KMS-11 (cell line): ENCODE measurements at regions not wholly inside any gene's neighbourhood (a gene's known extent, or its start where the extent isn't known, plus 50 kb on each side); places are given as distances from the start of the nearest gene placed in this dataset.

Experiments used
- H2AFZ ChIP-seq: fragments of 200-600 bp; sonication (generic); 2 replicates; pipeline ENCODE4 v1.6.1; 2016; ENCODE audit warnings: antibody characterized with exemption, mixed run types, low read depth
- H3K27ac ChIP-seq: fragments of 200-600 bp; sonication (generic); 2 replicates; pipeline ENCODE4 v1.6.1; 2016; ENCODE audit warnings: mild to moderate bottlenecking, mixed run types
- H3K27me3 ChIP-seq: fragments of 200-600 bp; sonication (generic); 2 replicates; pipeline ENCODE4 v1.6.1; 2017; ENCODE audit warnings: mild to moderate bottlenecking, low read depth, mixed run types, moderate library complexity; ENCODE audit not compliant: insufficient read depth
- H3K36me3 ChIP-seq: fragments of 200-600 bp; sonication (generic); 2 replicates; pipeline ENCODE4 v1.6.1; 2017; ENCODE audit warnings: mild to moderate bottlenecking, mixed run types; ENCODE audit not compliant: insufficient read depth
- H3K4me1 ChIP-seq: fragments of 200-600 bp; sonication (generic); 2 replicates; pipeline ENCODE4 v1.6.1; 2016; ENCODE audit warnings: mild to moderate bottlenecking, low read depth, mixed run types; ENCODE audit not compliant: poor library complexity, severe bottlenecking
- H3K4me2 ChIP-seq: fragments of 200-600 bp; sonication (generic); 2 replicates; pipeline ENCODE4 v1.7.0; 2016; ENCODE audit warnings: mild to moderate bottlenecking, mixed run types
- H3K4me3 ChIP-seq: fragments of 200-600 bp; sonication (generic); IDR thresholded peaks from 2 replicates; pipeline ENCODE4 v1.6.1; 2017; ENCODE audit warnings: low read depth, low read length, mixed read lengths; ENCODE audit not compliant: insufficient read depth
- H3K79me2 ChIP-seq: fragments of 200-600 bp; sonication (generic); 2 replicates; pipeline ENCODE4 v1.6.1; 2016; ENCODE audit warnings: low read depth, mixed run types; ENCODE audit not compliant: insufficient read depth
- H3K9ac ChIP-seq: fragments of 200-600 bp; sonication (generic); 2 replicates; pipeline ENCODE4 v1.6.1; 2016; ENCODE audit warnings: mild to moderate bottlenecking, mixed run types
- H4K20me1 ChIP-seq: fragments of 200-600 bp; sonication (generic); 2 replicates; pipeline ENCODE4 v1.6.1; 2016; ENCODE audit warnings: mild to moderate bottlenecking, mixed run types; ENCODE audit not compliant: insufficient read depth
- TF ChIP-seq, protein P1 (sequence below): fragments of 200-600 bp; sonication (generic); conservative IDR thresholded peaks from 2 replicates; pipeline ENCODE4 v1.6.1; 2017; ENCODE audit warnings: low read depth, mild to moderate bottlenecking, antibody characterized with exemption, low read length, moderate library complexity, mixed read lengths

DNA sequence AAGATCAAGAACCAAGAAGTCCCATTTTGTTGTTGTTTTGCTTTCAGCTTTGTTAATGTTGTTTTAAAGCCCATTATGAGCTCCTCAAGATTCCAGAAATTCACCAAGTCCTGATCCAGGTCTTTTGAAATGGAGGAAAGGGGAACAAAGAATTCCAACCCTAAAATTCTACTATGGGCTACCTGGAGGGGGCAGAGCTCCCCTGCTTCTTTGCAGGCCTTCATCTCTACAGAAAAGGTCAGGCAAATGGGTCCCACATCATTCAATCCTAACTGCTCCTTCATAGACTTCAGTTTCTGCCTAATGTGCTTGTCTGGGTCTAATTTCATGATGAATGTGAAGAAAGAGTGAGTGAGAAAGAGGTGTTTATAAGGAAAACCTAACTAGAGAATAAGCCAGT lies 375.5 kb downstream of the TOX3 start:
- TF ChIP-seq, protein P1, sequence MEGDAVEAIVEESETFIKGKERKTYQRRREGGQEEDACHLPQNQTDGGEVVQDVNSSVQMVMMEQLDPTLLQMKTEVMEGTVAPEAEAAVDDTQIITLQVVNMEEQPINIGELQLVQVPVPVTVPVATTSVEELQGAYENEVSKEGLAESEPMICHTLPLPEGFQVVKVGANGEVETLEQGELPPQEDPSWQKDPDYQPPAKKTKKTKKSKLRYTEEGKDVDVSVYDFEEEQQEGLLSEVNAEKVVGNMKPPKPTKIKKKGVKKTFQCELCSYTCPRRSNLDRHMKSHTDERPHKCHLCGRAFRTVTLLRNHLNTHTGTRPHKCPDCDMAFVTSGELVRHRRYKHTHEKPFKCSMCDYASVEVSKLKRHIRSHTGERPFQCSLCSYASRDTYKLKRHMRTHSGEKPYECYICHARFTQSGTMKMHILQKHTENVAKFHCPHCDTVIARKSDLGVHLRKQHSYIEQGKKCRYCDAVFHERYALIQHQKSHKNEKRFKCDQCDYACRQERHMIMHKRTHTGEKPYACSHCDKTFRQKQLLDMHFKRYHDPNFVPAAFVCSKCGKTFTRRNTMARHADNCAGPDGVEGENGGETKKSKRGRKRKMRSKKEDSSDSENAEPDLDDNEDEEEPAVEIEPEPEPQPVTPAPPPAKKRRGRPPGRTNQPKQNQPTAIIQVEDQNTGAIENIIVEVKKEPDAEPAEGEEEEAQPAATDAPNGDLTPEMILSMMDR: no peak
- no peak overlapping the region for H2AFZ ChIP-seq
- H3K36me3 ChIP-seq: no peaks in the 10 kb centered on the region
- H4K20me1 ChIP-seq: no peaks in the 10 kb centered on the region
- H3K4me3 ChIP-seq: no peak overlapping the region
- H3K27me3 ChIP-seq: no peaks in the 10 kb centered on the region
- no peaks in the 10 kb centered on the region for H3K79me2 ChIP-seq
- no peak overlapping the region for H3K4me2 ChIP-seq
- no peak overlapping the region for H3K27ac ChIP-seq
- no peaks in the 10 kb centered on the region for H3K4me1 ChIP-seq
- no peak overlapping the region for H3K9ac ChIP-seq

DNA sequence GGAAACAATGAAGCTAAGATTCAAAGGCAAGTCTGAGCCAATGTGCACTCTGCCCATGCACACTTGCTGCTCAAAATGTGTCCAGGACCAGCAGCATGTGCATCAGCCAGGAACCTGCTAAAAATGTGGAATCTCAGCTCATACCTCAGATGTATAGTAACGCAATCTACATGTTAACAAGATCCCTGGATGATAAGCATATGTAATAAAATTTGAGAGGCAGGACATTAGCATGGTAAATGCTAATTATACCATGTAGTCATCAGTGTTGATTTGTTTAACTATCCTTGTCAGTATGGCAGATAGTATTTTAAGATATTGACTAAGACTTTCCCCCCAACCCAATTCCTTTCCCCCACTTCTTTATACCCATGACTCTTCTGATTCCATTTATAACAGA lies 379.6 kb downstream of the TOX3 start:
- no peaks in the 10 kb centered on the region for H3K79me2 ChIP-seq
- no peaks in the 10 kb centered on the region for H3K4me1 ChIP-seq
- no peak overlapping the region for H3K27ac ChIP-seq
- H4K20me1 ChIP-seq: no peaks in the 10 kb centered on the region
- no peak overlapping the region for H3K9ac ChIP-seq
- no peaks in the 10 kb centered on the region for H3K27me3 ChIP-seq
- H2AFZ ChIP-seq: no peak overlapping the region
- H3K4me2 ChIP-seq: no peak overlapping the region
- TF ChIP-seq, protein P1: no peak
- no peak overlapping the region for H3K4me3 ChIP-seq
- no peaks in the 10 kb centered on the region for H3K36me3 ChIP-seq

DNA sequence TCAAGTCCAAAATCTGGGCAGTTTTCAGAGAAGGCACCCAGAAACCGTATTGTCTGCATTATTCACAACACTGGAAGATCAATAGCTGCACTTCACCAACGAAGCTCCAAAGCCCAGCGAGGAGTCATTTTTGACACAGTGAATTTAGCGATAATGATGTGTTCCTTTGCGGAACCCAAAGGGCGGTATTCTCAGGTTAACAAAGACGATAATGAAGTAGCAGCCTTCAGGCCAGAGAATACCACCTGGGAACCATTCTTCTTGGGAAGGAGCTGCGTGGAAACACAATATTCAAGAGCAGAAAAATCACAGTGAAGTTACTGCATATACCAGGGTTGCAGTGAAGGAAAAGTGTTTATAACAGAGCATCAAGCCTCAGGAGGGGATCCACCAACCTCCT lies 381.0 kb downstream of the TOX3 start:
- TF ChIP-seq, protein P1: no peak
- Histone ChIP-seq H3K36me3 (no peaks in the 10 kb centered on the region), H3K9ac (no peak overlapping the region)

DNA sequence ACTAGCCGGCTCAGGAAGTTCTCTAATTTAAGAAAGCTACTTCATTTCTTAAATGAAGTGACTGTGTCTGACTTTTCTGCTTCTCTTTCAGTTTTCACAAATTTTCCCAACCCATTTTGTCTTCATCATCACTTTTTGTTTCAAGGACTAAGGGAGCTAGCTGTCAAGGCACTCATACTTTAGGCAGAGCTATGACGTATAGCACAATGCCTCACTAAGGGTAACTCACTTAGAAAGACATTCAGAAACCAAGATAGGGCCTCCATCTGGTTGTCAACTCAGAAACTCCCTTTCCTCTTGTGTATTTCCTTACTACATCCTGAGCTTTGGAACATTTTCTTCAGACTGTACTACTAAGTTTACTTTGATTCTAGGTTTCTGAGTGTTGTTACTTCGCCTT lies 397.9 kb downstream of the TOX3 start:
- Histone ChIP-seq H3K36me3 (no peaks in the 10 kb centered on the region), H4K20me1 (no peaks in the 10 kb centered on the region), H2AFZ (no peak overlapping the region), H3K4me2 (no peak overlapping the region), H3K4me3 (no peak overlapping the region), H3K27me3 (no peaks in the 10 kb centered on the region), H3K4me1 (no peaks in the 10 kb centered on the region), H3K27ac (no peak overlapping the region), H3K9ac (no peak overlapping the region), H3K79me2 (no peaks in the 10 kb centered on the region)
- TF ChIP-seq, protein P1: no peak

More for the DNA sequence above, 381.0 kb downstream of the TOX3 start:
- Histone ChIP-seq H3K79me2 (no peaks in the 10 kb centered on the region), H3K27ac (no peak overlapping the region), H3K4me3 (no peak overlapping the region), H3K4me1 (no peaks in the 10 kb centered on the region), H2AFZ (no peak overlapping the region), H4K20me1 (no peaks in the 10 kb centered on the region), H3K4me2 (no peak overlapping the region), H3K27me3 (no peaks in the 10 kb centered on the region)
